ENCODE measurements at regions not wholly inside any gene's neighbourhood (a gene's known extent, or its start where the extent isn't known, plus 50 kb on each side); places are given as distances from the start of the nearest gene placed in this dataset.

DNA sequence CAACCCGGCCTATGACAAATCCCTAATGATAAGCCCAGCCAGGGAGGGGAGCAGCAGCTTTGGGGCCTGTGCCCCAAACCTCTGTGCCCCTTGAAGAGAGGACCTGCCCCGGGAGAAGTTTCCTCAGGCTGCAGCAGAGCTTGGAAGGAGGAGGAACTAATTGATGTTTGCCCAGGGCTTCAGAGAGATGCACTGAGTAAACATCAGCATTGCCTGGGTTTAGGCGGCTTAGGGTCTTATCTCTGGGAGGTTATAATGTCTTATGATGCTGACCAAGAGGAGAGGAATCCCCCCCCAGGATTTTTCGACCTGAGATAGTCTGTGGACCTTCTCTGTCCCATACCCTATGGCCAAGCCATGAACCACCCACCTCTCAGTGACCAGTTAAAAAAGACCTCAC, 148.7 kb upstream of the SDK2 start:
- H3K9me2 ChIP-seq (ENCODE audit: insufficient read depth, low read length), result no peaks in the 10 kb centered on the region
- H3K36me3 ChIP-seq (ENCODE audit: insufficient read depth, low read length), result no peaks in the 10 kb centered on the region
- no peak overlapping the region for H3K27ac ChIP-seq (ENCODE audit: low read length)
- H3K9ac ChIP-seq (ENCODE audit: low read length), result no peak overlapping the region
- H2AFZ ChIP-seq (ENCODE audit: low read depth, low read length), result no peak overlapping the region
- H3K27me3 ChIP-seq (ENCODE audit: insufficient read depth, low read depth, low read length), result no peaks in the 10 kb centered on the region
- H3K4me3 ChIP-seq (ENCODE audit: low read length), result no peak overlapping the region
- no peaks in the 10 kb centered on the region for H3K79me2 ChIP-seq (replicated peaks; ENCODE audit: insufficient read depth, low read length)
- H3F3A ChIP-seq (ENCODE audit: insufficient read depth, low read length, poor library complexity, severe bottlenecking), result no peaks in the 10 kb centered on the region
- no peaks in the 10 kb centered on the region for H4K20me1 ChIP-seq (ENCODE audit: insufficient read depth)
- no peak overlapping the region for H3K4me2 ChIP-seq (ENCODE audit: low read length)
- no peaks in the 10 kb centered on the region for H3K9me3 ChIP-seq (ENCODE audit: low read length)
- TF ChIP-seq SMC3 (conservative IDR thresholded peaks at IDR 0.05; ENCODE audit: poor library complexity) (no peak), POLR2AphosphoS5 (IDR thresholded peaks at IDR 0.05) (no peak), EZH2 (IDR thresholded peaks at IDR 0.05; ENCODE audit: borderline replicate concordance, insufficient read depth, low read length, poor library complexity, severe bottlenecking) (no peak), TAF1 (IDR thresholded peaks at IDR 0.05; ENCODE audit: low read depth) (no peak), MXI1 (conservative IDR thresholded peaks at IDR 0.05; ENCODE audit: poor library complexity, severe bottlenecking) (no peak), RAD21 (conservative IDR thresholded peaks at IDR 0.05) (no peak), CTCF (IDR thresholded peaks at IDR 0.05; ENCODE audit: poor library complexity, severe bottlenecking) (no peak)
- TF ChIP-seq, protein P1, sequence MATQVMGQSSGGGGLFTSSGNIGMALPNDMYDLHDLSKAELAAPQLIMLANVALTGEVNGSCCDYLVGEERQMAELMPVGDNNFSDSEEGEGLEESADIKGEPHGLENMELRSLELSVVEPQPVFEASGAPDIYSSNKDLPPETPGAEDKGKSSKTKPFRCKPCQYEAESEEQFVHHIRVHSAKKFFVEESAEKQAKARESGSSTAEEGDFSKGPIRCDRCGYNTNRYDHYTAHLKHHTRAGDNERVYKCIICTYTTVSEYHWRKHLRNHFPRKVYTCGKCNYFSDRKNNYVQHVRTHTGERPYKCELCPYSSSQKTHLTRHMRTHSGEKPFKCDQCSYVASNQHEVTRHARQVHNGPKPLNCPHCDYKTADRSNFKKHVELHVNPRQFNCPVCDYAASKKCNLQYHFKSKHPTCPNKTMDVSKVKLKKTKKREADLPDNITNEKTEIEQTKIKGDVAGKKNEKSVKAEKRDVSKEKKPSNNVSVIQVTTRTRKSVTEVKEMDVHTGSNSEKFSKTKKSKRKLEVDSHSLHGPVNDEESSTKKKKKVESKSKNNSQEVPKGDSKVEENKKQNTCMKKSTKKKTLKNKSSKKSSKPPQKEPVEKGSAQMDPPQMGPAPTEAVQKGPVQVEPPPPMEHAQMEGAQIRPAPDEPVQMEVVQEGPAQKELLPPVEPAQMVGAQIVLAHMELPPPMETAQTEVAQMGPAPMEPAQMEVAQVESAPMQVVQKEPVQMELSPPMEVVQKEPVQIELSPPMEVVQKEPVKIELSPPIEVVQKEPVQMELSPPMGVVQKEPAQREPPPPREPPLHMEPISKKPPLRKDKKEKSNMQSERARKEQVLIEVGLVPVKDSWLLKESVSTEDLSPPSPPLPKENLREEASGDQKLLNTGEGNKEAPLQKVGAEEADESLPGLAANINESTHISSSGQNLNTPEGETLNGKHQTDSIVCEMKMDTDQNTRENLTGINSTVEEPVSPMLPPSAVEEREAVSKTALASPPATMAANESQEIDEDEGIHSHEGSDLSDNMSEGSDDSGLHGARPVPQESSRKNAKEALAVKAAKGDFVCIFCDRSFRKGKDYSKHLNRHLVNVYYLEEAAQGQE (IDR thresholded peaks at IDR 0.05; ENCODE audit: borderline replicate concordance), result no peak

DNA sequence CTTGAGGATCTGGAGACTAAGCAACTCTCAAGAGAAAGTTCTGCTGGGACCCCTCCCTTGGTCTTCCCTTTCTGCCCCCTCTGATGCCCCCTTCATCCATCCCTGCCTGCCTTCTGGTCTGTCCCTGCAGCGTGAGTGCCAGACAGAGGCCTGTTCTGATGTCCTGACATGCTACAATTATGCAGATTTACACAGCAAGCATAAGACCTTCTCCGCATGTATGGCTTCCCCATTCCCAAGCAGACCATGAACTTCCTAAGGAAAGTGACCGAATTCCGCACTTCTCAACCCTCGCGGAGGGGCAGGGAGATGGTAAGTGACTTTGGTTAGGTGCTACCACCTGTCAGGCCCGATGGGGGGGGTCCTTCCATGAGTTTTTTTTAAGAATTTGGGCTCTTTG, 150.1 kb upstream of the SDK2 start:
- H3K4me2 ChIP-seq (ENCODE audit: low read length), result no peak overlapping the region
- no peaks in the 10 kb centered on the region for H3K79me2 ChIP-seq (replicated peaks; ENCODE audit: insufficient read depth, low read length)
- H3K4me3 ChIP-seq (ENCODE audit: low read length), result no peak overlapping the region
- H3K27me3 ChIP-seq (ENCODE audit: insufficient read depth, low read depth, low read length), result no peaks in the 10 kb centered on the region
- H3F3A ChIP-seq (ENCODE audit: insufficient read depth, low read length, poor library complexity, severe bottlenecking), result no peaks in the 10 kb centered on the region
- H3K9ac ChIP-seq (ENCODE audit: low read length), result no peak overlapping the region
- H4K20me1 ChIP-seq (ENCODE audit: insufficient read depth), result no peaks in the 10 kb centered on the region
- H2AFZ ChIP-seq (ENCODE audit: low read depth, low read length), result no peak overlapping the region
- H3K9me3 ChIP-seq (ENCODE audit: low read length), result no peaks in the 10 kb centered on the region
- no peaks in the 10 kb centered on the region for H3K36me3 ChIP-seq (ENCODE audit: insufficient read depth, low read length)
- no peak overlapping the region for H3K27ac ChIP-seq (ENCODE audit: low read length)
- no peak for TF ChIP-seq EP300 (conservative IDR thresholded peaks at IDR 0.05; ENCODE audit: poor library complexity, severe bottlenecking)
- TF ChIP-seq POLR2AphosphoS5 (IDR thresholded peaks at IDR 0.05), result no peak
- no peak for TF ChIP-seq EZH2 (IDR thresholded peaks at IDR 0.05; ENCODE audit: borderline replicate concordance, insufficient read depth, low read length, poor library complexity, severe bottlenecking)
- no peak for TF ChIP-seq TAF1 (IDR thresholded peaks at IDR 0.05; ENCODE audit: low read depth)
- TF ChIP-seq CTCF (IDR thresholded peaks at IDR 0.05; ENCODE audit: poor library complexity, severe bottlenecking), result no peak
- no peaks in the 10 kb centered on the region for H3K9me2 ChIP-seq (ENCODE audit: insufficient read depth, low read length)

Measured in neural cell (in vitro differentiated cells).